ENCODE measurements at regions not wholly inside any gene's neighbourhood (a gene's known extent, or its start where the extent isn't known, plus 50 kb on each side); places are given as distances from the start of the nearest gene placed in this dataset.

GRCh38 chr7:115235075-115235474, 313.2 kb downstream of the MDFIC start:
- no peaks in the 10 kb centered on the region; a peak in 1 of 4 replicates for H3K27me3 ChIP-seq (replicated peaks in 1 of 2; ENCODE audit: control insufficient read depth in 2 of 2, insufficient read depth in 2 of 2, low read length in 1 of 2)
- ChIA-PET POLR2A (no interaction called here), SMC1A (ENCODE audit: uncharacterized antibody, unreplicated experiment) (no interaction called here), CTCF (no interaction called here), RAD21 (ENCODE audit: unreplicated experiment) (no interaction called here)
- DNase-seq (ENCODE audit: low read depth, low spot score): no peak
- H3K4me2 ChIP-seq (ENCODE audit: control insufficient read depth, insufficient read depth): no peak overlapping the region
- in situ Hi-C loops (cut with MboI) (no loop called here), intact Hi-C loops (cut with micrococcal nuclease; ENCODE audit: unreplicated experiment) (no loop called here)
- H3K9ac ChIP-seq (ENCODE audit: control insufficient read depth, insufficient read depth, low read length): no peak overlapping the region
- no peaks in the 10 kb centered on the region for H3K36me3 ChIP-seq (ENCODE audit: control insufficient read depth in 2 of 2, insufficient read depth in 2 of 2, low read length in 1 of 2)
- TF ChIP-seq FOXM1 (IDR thresholded peaks at IDR 0.05; ENCODE audit: low read depth, low read length) (no peak), JUNB (IDR thresholded peaks at IDR 0.05) (no peak), KLF5 (IDR thresholded peaks at IDR 0.05; ENCODE audit: partially characterized antibody) (no peak), TCF3 (IDR thresholded peaks at IDR 0.05; ENCODE audit: borderline replicate concordance, insufficient read depth, low read depth, low read length) (no peak), SUPT20H (IDR thresholded peaks at IDR 0.05; ENCODE audit: borderline replicate concordance, control insufficient read depth, low read depth, low read length) (no peak), MEF2A (IDR thresholded peaks at IDR 0.05; ENCODE audit: insufficient read depth, low read depth, low read length) (no peak), ZNF24 (IDR thresholded peaks at IDR 0.05) (no peak), STAT3 (IDR thresholded peaks at IDR 0.05; ENCODE audit: low read depth, low read length) (no peak), MYC (IDR thresholded peaks at IDR 0.05; ENCODE audit: insufficient read depth, insufficient read length, insufficient replicate concordance, low read length, severe bottlenecking) (no peak), PML (IDR thresholded peaks at IDR 0.05; ENCODE audit: low read length) (no peak)
- TF ChIP-seq, protein P1, sequence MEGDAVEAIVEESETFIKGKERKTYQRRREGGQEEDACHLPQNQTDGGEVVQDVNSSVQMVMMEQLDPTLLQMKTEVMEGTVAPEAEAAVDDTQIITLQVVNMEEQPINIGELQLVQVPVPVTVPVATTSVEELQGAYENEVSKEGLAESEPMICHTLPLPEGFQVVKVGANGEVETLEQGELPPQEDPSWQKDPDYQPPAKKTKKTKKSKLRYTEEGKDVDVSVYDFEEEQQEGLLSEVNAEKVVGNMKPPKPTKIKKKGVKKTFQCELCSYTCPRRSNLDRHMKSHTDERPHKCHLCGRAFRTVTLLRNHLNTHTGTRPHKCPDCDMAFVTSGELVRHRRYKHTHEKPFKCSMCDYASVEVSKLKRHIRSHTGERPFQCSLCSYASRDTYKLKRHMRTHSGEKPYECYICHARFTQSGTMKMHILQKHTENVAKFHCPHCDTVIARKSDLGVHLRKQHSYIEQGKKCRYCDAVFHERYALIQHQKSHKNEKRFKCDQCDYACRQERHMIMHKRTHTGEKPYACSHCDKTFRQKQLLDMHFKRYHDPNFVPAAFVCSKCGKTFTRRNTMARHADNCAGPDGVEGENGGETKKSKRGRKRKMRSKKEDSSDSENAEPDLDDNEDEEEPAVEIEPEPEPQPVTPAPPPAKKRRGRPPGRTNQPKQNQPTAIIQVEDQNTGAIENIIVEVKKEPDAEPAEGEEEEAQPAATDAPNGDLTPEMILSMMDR (IDR thresholded peaks at IDR 0.05 in 2 of 3, conservative IDR thresholded peaks at IDR 0.05 in 1 of 3; ENCODE audit: control insufficient read depth in 2 of 3, extremely low read depth in 1 of 3, insufficient read depth in 1 of 3, low read depth in 3 of 3, low read length in 3 of 3): no peak
- TF ChIP-seq, protein P2, sequence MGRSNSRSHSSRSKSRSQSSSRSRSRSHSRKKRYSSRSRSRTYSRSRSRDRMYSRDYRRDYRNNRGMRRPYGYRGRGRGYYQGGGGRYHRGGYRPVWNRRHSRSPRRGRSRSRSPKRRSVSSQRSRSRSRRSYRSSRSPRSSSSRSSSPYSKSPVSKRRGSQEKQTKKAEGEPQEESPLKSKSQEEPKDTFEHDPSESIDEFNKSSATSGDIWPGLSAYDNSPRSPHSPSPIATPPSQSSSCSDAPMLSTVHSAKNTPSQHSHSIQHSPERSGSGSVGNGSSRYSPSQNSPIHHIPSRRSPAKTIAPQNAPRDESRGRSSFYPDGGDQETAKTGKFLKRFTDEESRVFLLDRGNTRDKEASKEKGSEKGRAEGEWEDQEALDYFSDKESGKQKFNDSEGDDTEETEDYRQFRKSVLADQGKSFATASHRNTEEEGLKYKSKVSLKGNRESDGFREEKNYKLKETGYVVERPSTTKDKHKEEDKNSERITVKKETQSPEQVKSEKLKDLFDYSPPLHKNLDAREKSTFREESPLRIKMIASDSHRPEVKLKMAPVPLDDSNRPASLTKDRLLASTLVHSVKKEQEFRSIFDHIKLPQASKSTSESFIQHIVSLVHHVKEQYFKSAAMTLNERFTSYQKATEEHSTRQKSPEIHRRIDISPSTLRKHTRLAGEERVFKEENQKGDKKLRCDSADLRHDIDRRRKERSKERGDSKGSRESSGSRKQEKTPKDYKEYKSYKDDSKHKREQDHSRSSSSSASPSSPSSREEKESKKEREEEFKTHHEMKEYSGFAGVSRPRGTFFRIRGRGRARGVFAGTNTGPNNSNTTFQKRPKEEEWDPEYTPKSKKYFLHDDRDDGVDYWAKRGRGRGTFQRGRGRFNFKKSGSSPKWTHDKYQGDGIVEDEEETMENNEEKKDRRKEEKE (IDR thresholded peaks at IDR 0.05): no peak
- H3K27ac ChIP-seq (ENCODE audit: control insufficient read depth, insufficient read depth): no peak overlapping the region
- H3K4me3 ChIP-seq: no peak overlapping the region
- no peak for ATAC-seq
- no peak for FAIRE-seq
- H4K20me1 ChIP-seq (ENCODE audit: control insufficient read depth, insufficient read depth): no peaks in the 10 kb centered on the region
- no TSS peak for BruUV-seq (replicated peaks)
- H3K4me1 ChIP-seq (ENCODE audit: control insufficient read depth, insufficient read depth, low read length): no peaks in the 10 kb centered on the region
- no peaks in the 10 kb centered on the region; the same call in 2 of the 3 replicates for H3K9me3 ChIP-seq (replicated peaks; ENCODE audit: control insufficient read depth, insufficient read depth, low read length)
- WGBS (ENCODE audit: insufficient coverage, insufficient replicate concordance, low lambda C conversion rate, missing lambda C conversion rate): 25% methylated on average over 2 of the region's 2 CpGs
- no peaks in the 10 kb centered on the region for H3K79me2 ChIP-seq (ENCODE audit: control insufficient read depth, insufficient read depth, low read length)
- no peak overlapping the region for H2AFZ ChIP-seq (ENCODE audit: control insufficient read depth, low read depth, low read length)
